RWPE2 (cell line): ENCODE measurements at regions not wholly inside any gene's neighbourhood (a gene's known extent, or its start where the extent isn't known, plus 50 kb on each side); places are given as distances from the start of the nearest gene placed in this dataset.

Experiments used
- ATAC-seq: fragments of 200-7000 bp; cut with Tn5 transposase; 3 replicates; pipeline ENCODE4 v1.9.1; 2021; ENCODE audit warnings: low read depth
- DNase-seq: peaks from one replicate; pipeline ENCODE4 v3.0.0-alpha.2; 2020; ENCODE audit warnings: low spot score
- H3K27ac ChIP-seq: fragments of 450-650 bp; 2 replicates; pipeline ENCODE4 v1.5.1; 2017; ENCODE audit warnings: mild to moderate bottlenecking; ENCODE audit not compliant: poor library complexity, severe bottlenecking
- H3K27me3 ChIP-seq: fragments of 250-450 bp; sonication (Bioruptor Pico); 2 replicates; pipeline ENCODE4 v1.5.1; 2021; ENCODE audit warnings: mild to moderate bottlenecking, moderate library complexity; ENCODE audit not compliant: insufficient read depth, poor library complexity, severe bottlenecking
- H3K36me3 ChIP-seq: fragments of 250-450 bp; sonication (Bioruptor Pico); 2 replicates; pipeline ENCODE4 v1.5.1; 2020; ENCODE audit warnings: low read depth, mild to moderate bottlenecking, moderate library complexity
- H3K4me1 ChIP-seq: fragments of 250-450 bp; sonication (Bioruptor Pico); 2 replicates; pipeline ENCODE4 v1.5.1; 2021; ENCODE audit warnings: mild to moderate bottlenecking, moderate library complexity; ENCODE audit not compliant: insufficient read depth, poor library complexity, severe bottlenecking
- H3K4me3 ChIP-seq: fragments of 250-450 bp; sonication (Bioruptor Pico); 2 replicates; pipeline ENCODE4 v1.5.1; 2021; ENCODE audit warnings: mild to moderate bottlenecking, moderate library complexity; ENCODE audit not compliant: severe bottlenecking
- H3K9me3 ChIP-seq: fragments of 250-450 bp; sonication (Bioruptor Pico); 2 replicates; pipeline ENCODE4 v1.5.1; 2021; ENCODE audit warnings: mild to moderate bottlenecking, moderate library complexity; ENCODE audit not compliant: severe bottlenecking
- CTCF ChIP-seq: fragments of 450-650 bp; IDR thresholded peaks from one replicate; pipeline ENCODE4 v1.5.1; 2017; ENCODE audit warnings: mild to moderate bottlenecking, moderate library complexity; ENCODE audit not compliant: poor library complexity, severe bottlenecking

GRCh38 chr19:31559494-31559893 is 210.3 kb upstream of the TSHZ3 start:
- H3K27ac ChIP-seq: no peak overlapping the region
- DNase-seq (no peak), ATAC-seq (no peak)
- H3K27me3 ChIP-seq: no peaks in the 10 kb centered on the region
- no peaks in the 10 kb centered on the region for H3K9me3 ChIP-seq
- no peak for TF ChIP-seq CTCF
- H3K4me1 ChIP-seq: no peaks in the 10 kb centered on the region
- no peaks in the 10 kb centered on the region for H3K36me3 ChIP-seq
- no peak overlapping the region for H3K4me3 ChIP-seq

GRCh38 chr19:31560086-31561060 is 211.1 kb upstream of the TSHZ3 start:
- ATAC-seq (no peak), DNase-seq (no peak)
- H3K9me3 ChIP-seq: no peaks in the 10 kb centered on the region
- no peak overlapping the region for H3K4me3 ChIP-seq
- no peaks in the 10 kb centered on the region for H3K4me1 ChIP-seq
- H3K36me3 ChIP-seq: no peaks in the 10 kb centered on the region
- H3K27ac ChIP-seq: no peak overlapping the region
- no peaks in the 10 kb centered on the region for H3K27me3 ChIP-seq
- no peak for TF ChIP-seq CTCF

GRCh38 chr19:31562966-31563612 is 213.9 kb upstream of the TSHZ3 start:
- Histone ChIP-seq H3K27me3 (no peaks in the 10 kb centered on the region), H3K4me1 (no peaks in the 10 kb centered on the region), H3K4me3 (no peak overlapping the region), H3K9me3 (no peaks in the 10 kb centered on the region), H3K27ac (no peak overlapping the region), H3K36me3 (no peaks in the 10 kb centered on the region)
- ATAC-seq (no peak), DNase-seq (no peak)
- TF ChIP-seq CTCF: no peak

GRCh38 chr19:31567776-31568175 is 218.5 kb upstream of the TSHZ3 start:
- ATAC-seq: no peak
- no peaks in the 10 kb centered on the region for H3K36me3 ChIP-seq
- H3K9me3 ChIP-seq: no peaks in the 10 kb centered on the region
- H3K27me3 ChIP-seq: peaks cover 15% of the 10 kb centered on the region
- no peak overlapping the region for H3K27ac ChIP-seq
- H3K4me1 ChIP-seq: no peaks in the 10 kb centered on the region
- no peak for DNase-seq
- TF ChIP-seq CTCF: no peak
- no peak overlapping the region for H3K4me3 ChIP-seq

- no peak overlapping the region for H3K27ac ChIP-seq
- DNase-seq: no peak
- ATAC-seq: no peak
Measured at GRCh38 chr19:31568724-31569123, 219.5 kb upstream of the TSHZ3 start.

More at GRCh38 chr19:31568724-31569123, 219.5 kb upstream of the TSHZ3 start:
- no peak for TF ChIP-seq CTCF
- Histone ChIP-seq H3K4me1 (no peaks in the 10 kb centered on the region), H3K4me3 (no peak overlapping the region), H3K27me3 (peaks cover 25% of the 10 kb centered on the region), H3K36me3 (no peaks in the 10 kb centered on the region), H3K9me3 (no peaks in the 10 kb centered on the region)
